Sigmoid colon (tissue), 3 donors: ENCODE measurements at regions not wholly inside any gene's neighbourhood (a gene's known extent, or its start where the extent isn't known, plus 50 kb on each side); places are given as distances from the start of the nearest gene placed in this dataset.

Experiments used
- POLR2A ChIP-seq, 2 donors: fragments of 450-650 bp; IDR thresholded peaks; one replicate each; pipeline ENCODE4 v1.6.1; 2016; ENCODE audit warnings: antibody characterized with exemption in 2 of 2, mild to moderate bottlenecking in 2 of 2, moderate library complexity in 2 of 2
- TF ChIP-seq, protein P1 (sequence below), 4 experiments: fragments of 450-650 bp in 3 of 4; fragments of 200-600 bp in 1 of 4; IDR thresholded peaks; one replicate each; pipeline ENCODE4 v1.5.1; 2016 to 2019; ENCODE audit warnings: antibody characterized with exemption in 4 of 4, mild to moderate bottlenecking in 3 of 4, moderate library complexity in 2 of 4

DNA sequence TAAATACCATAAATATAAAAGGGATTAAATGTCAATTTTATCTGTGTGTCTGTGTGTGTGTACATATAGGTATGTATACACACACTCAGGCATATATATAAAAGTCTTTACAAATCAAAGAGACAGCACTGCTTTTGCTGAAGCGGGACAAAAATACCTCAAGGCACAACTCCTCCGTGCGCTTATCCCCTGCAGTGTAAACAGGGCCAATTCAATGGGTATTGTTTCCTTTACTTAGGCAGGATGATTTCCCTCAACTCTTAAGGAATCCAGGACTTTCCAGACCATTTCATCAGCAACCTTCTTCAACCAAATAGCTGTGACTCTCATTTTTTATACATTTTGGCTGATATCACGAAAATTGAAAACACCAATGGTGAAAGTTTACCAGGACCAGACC lies 227.7 kb downstream of the CRPPA start:
- TF ChIP-seq, protein P1, sequence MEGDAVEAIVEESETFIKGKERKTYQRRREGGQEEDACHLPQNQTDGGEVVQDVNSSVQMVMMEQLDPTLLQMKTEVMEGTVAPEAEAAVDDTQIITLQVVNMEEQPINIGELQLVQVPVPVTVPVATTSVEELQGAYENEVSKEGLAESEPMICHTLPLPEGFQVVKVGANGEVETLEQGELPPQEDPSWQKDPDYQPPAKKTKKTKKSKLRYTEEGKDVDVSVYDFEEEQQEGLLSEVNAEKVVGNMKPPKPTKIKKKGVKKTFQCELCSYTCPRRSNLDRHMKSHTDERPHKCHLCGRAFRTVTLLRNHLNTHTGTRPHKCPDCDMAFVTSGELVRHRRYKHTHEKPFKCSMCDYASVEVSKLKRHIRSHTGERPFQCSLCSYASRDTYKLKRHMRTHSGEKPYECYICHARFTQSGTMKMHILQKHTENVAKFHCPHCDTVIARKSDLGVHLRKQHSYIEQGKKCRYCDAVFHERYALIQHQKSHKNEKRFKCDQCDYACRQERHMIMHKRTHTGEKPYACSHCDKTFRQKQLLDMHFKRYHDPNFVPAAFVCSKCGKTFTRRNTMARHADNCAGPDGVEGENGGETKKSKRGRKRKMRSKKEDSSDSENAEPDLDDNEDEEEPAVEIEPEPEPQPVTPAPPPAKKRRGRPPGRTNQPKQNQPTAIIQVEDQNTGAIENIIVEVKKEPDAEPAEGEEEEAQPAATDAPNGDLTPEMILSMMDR (IDR thresholded peaks at IDR 0.05): no peak
- TF ChIP-seq POLR2A (IDR thresholded peaks at IDR 0.05): no peak
